Putamen (tissue), 1 donor: ENCODE measurements at regions not wholly inside any gene's neighbourhood (a gene's known extent, or its start where the extent isn't known, plus 50 kb on each side); places are given as distances from the start of the nearest gene placed in this dataset.

Experiments
- DNase-seq: peaks from one replicate; pipeline ENCODE4 v3.0.0-alpha.2; 2016; ENCODE audit warnings: low spot score

- DNase-seq, result no peak
These were observed 101.1 kb downstream of the UBIAD1 start for GRCh38 chr1:11373895-11374747.

GRCh38 chr1:11374748-11375110 is 101.7 kb downstream of the UBIAD1 start:
- no peak for DNase-seq

GRCh38 chr1:11377001-11377583 is 101.9 kb upstream of the DISP3 start:
- DNase-seq, result no peak

GRCh38 chr1:11377954-11378353 is 101.0 kb upstream of the DISP3 start:
- DNase-seq, result no peak

- no peak for DNase-seq
These were observed 99.1 kb upstream of the DISP3 start for GRCh38 chr1:11379851-11380250.

GRCh38 chr1:11380500-11380899 is 98.5 kb upstream of the DISP3 start:
- no peak for DNase-seq

- DNase-seq, result no peak
These were observed 95.3 kb upstream of the DISP3 start for GRCh38 chr1:11383553-11384169.

- DNase-seq, result no peak
These were observed 94.8 kb upstream of the DISP3 start for GRCh38 chr1:11384170-11384554.

GRCh38 chr1:11387829-11388228 is 91.1 kb upstream of the DISP3 start:
- DNase-seq, result no peak

- no peak for DNase-seq
These were observed 90.3 kb upstream of the DISP3 start for GRCh38 chr1:11388617-11389016.

GRCh38 chr1:11391327-11391726 is 87.6 kb upstream of the DISP3 start:
- DNase-seq, result no peak

GRCh38 chr1:11391886-11392285 is 87.1 kb upstream of the DISP3 start:
- no peak for DNase-seq

GRCh38 chr1:11394592-11395245 is 84.2 kb upstream of the DISP3 start:
- no peak for DNase-seq

GRCh38 chr1:11395616-11396015 is 83.3 kb upstream of the DISP3 start:
- DNase-seq, result no peak

GRCh38 chr1:11397151-11397901 is 81.6 kb upstream of the DISP3 start:
- DNase-seq, result no peak

- no peak for DNase-seq
These were observed 79.7 kb upstream of the DISP3 start for GRCh38 chr1:11399250-11399649.

GRCh38 chr1:11400155-11400554 is 78.8 kb upstream of the DISP3 start:
- DNase-seq, result no peak

- no peak for DNase-seq
These were observed 78.4 kb upstream of the DISP3 start for GRCh38 chr1:11400567-11400966.

GRCh38 chr1:11406845-11407244 is 72.1 kb upstream of the DISP3 start:
- no peak for DNase-seq

- no peak for DNase-seq
These were observed 71.5 kb upstream of the DISP3 start for GRCh38 chr1:11407301-11407994.

- no peak for DNase-seq
These were observed 66.8 kb upstream of the DISP3 start for GRCh38 chr1:11412141-11412540.

- no peak for DNase-seq
These were observed 65.0 kb upstream of the DISP3 start for GRCh38 chr1:11413986-11414391.
